ENCODE measurements at regions not wholly inside any gene's neighbourhood (a gene's known extent, or its start where the extent isn't known, plus 50 kb on each side); places are given as distances from the start of the nearest gene placed in this dataset.

DNA sequence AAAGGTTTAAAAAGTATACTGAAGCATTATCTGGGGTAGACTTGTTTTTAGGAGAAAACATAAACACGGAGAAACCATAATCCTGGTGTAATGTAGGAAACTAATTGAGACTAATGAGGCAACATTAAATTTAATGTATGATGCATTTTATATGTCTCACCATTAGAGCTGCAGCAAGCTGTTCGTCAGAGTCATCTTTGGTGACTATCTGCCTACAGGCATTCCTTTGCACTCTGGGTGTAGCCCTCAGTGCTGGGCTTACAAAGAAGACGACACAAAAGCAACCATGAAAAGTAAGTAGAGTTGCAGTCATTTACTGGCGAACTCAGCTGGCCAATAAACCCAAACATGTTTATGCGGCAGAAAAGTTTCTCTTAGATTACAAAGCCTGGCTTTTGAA lies 415.3 kb upstream of the ZEB2 start:
- TF ChIP-seq CTCF (IDR thresholded peaks at IDR 0.05) = no peak
- Histone ChIP-seq H3K4me1 (ENCODE audit: low read depth) (no peaks in the 10 kb centered on the region), H3K4me3 (no peak overlapping the region), H3K36me3 (ENCODE audit: low read depth) (no peaks in the 10 kb centered on the region), H3K9me3 (no peaks in the 10 kb centered on the region)
- no peak for ATAC-seq
- DNase-seq = no peak
- intact Hi-C loops (cut with DNase I, micrococcal nuclease) = no loop called here

- intact Hi-C loops (cut with DNase I, micrococcal nuclease) = no loop called here
Observed at GRCh38 chr2:144931960-144932359, 412.0 kb upstream of the ZEB2 start.

DNA sequence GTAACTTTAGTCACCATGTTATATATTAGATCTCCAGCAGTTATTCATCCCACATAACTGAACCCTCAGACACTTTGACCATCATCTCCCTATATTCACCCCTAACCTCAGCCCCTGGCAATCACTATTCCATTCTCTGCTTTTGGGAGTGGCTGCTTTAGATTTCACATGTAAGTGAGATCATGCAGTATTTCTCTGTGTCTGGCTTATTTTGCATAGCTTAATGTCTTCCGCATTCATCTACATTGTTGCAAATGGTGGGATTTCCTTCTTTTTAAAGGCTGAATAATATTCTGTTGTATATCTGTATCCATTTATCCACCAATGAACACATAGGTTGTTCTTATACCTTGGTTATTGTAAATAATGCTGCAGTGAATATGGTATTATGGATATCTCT lies 411.6 kb upstream of the ZEB2 start:
- no peak for DNase-seq
- ATAC-seq = no peak
- intact Hi-C loops (cut with DNase I, micrococcal nuclease) = no loop called here
- peaks cover 3% of the 10 kb centered on the region for H3K9me3 ChIP-seq
- H3K4me1 ChIP-seq (ENCODE audit: low read depth) = no peaks in the 10 kb centered on the region
- H3K4me3 ChIP-seq = no peak overlapping the region
- no peak for TF ChIP-seq CTCF (IDR thresholded peaks at IDR 0.05)
- no peaks in the 10 kb centered on the region for H3K36me3 ChIP-seq (ENCODE audit: low read depth)

More at GRCh38 chr2:144931960-144932359, 412.0 kb upstream of the ZEB2 start:
- Histone ChIP-seq H3K36me3 (ENCODE audit: low read depth) (no peaks in the 10 kb centered on the region), H3K4me1 (ENCODE audit: low read depth) (no peaks in the 10 kb centered on the region), H3K4me3 (no peak overlapping the region), H3K9me3 (peaks cover 3% of the 10 kb centered on the region)
- TF ChIP-seq CTCF (IDR thresholded peaks at IDR 0.05) = no peak
- ATAC-seq = no peak
- no peak for DNase-seq

DNA sequence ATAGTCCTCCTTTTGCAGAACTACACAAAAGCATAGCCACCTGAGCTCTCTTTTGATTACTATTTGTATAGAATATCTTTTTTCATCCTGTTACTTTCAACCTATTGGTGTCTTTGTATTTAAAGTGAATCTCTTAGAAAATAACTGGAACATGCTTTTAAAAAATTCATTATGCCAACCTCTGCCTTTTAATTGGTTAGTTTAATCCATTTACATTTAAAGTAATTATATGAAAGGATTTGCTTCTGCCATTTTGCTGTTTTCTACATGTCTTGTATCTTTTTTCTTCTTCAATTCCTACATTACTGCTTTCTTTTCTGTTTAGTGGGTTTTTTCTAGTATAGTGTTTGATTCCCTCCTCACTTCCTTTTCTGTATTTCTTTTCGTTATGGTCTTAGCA lies 407.5 kb upstream of the ZEB2 start:
- DNase-seq (no peak), ATAC-seq (no peak)
- H3K9me3 ChIP-seq = peaks cover 3% of the 10 kb centered on the region
- no peak for TF ChIP-seq CTCF (IDR thresholded peaks at IDR 0.05)
- H3K4me1 ChIP-seq (ENCODE audit: low read depth) = no peaks in the 10 kb centered on the region
- intact Hi-C loops (cut with DNase I, micrococcal nuclease) = no loop called here
- H3K4me3 ChIP-seq = no peak overlapping the region
- no peaks in the 10 kb centered on the region for H3K36me3 ChIP-seq (ENCODE audit: low read depth)

DNA sequence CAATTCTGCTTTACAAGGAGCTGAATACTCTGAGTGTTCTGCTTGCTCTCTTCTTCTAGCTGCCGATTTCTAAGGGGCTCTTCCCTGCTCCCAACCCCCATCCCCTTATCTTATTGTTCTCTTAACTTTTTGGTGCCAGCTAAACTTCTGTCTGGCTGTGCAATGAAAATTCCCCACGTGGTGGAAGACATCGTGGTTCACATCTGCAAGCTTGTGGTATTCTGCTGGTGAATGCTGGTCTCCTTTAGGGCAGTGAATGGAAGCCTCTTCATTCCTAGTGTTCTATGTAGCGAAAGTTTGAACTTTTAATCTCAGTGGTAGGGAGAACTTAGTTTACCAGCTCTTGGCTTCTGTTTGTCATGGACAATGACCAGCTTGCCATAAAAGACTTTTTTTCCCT lies 406.0 kb upstream of the ZEB2 start:
- H3K4me3 ChIP-seq = no peak overlapping the region
- intact Hi-C loops (cut with DNase I, micrococcal nuclease) = no loop called here
- ATAC-seq (no peak), DNase-seq (no peak)
- no peak for TF ChIP-seq CTCF (IDR thresholded peaks at IDR 0.05)
- peaks cover 3% of the 10 kb centered on the region for H3K9me3 ChIP-seq
- no peaks in the 10 kb centered on the region for H3K4me1 ChIP-seq (ENCODE audit: low read depth)
- no peaks in the 10 kb centered on the region for H3K36me3 ChIP-seq (ENCODE audit: low read depth)

DNA sequence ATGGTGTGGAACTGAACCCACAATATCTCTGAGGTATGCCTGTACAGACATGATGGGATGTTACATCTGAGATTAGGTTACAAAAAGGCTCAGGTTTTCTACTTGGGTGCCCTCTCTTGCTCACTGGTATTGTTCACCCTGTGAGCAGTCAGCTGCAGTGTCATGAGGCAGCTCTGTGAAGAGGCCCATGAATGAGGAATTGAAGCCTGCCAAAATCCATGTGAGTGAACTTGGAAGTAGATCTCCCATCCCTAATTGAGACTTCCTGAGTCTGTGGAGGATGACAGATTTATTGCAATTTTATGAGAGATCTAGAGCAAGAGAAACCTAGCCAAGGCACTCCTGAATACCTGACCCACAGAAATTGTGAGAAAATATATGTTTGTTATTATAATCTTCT lies 404.9 kb upstream of the ZEB2 start:
- Histone ChIP-seq H3K9me3 (peaks cover 3% of the 10 kb centered on the region), H3K4me3 (no peak overlapping the region), H3K36me3 (ENCODE audit: low read depth) (no peaks in the 10 kb centered on the region), H3K4me1 (ENCODE audit: low read depth) (no peaks in the 10 kb centered on the region)
- intact Hi-C loops (cut with DNase I, micrococcal nuclease) = no loop called here
- TF ChIP-seq CTCF (IDR thresholded peaks at IDR 0.05) = no peak
- no peak for DNase-seq
- ATAC-seq = no peak

Data from mucosa of descending colon (tissue), 3 donors.